Breast epithelium (tissue), 4 donors: ENCODE measurements at regions not wholly inside any gene's neighbourhood (a gene's known extent, or its start where the extent isn't known, plus 50 kb on each side); places are given as distances from the start of the nearest gene placed in this dataset.

Source experiments
- DNase-seq, 2 donors: peaks; one replicate each; pipeline ENCODE4 v3.0.0-alpha.2; 2019; ENCODE audit warnings: low spot score in 2 of 2
- H3K27ac ChIP-seq, 2 donors: fragments of 200-600 bp; sonication (generic) in 1 of 2; one replicate each; pipeline ENCODE4 v1.5.1; 2016 to 2019; ENCODE audit warnings: mild to moderate bottlenecking in 1 of 2
- H3K27me3 ChIP-seq, 2 donors: fragments of 200-600 bp; sonication (generic) in 1 of 2; one replicate each; pipeline versions ENCODE4 v1.5.1 to v1.6.0; 2017 to 2019; ENCODE audit warnings: control low read depth in 1 of 2, mild to moderate bottlenecking in 1 of 2
- H3K36me3 ChIP-seq: fragments of 200-600 bp; one replicate; pipeline ENCODE4 v1.5.1; 2019
- H3K4me1 ChIP-seq, 2 donors: fragments of 200-600 bp; sonication (generic); one replicate each; pipeline ENCODE4 v1.5.1; 2016 to 2019; ENCODE audit warnings: control low read depth in 1 of 2
- H3K4me3 ChIP-seq, 3 donors: fragments of 200-600 bp; sonication (generic); 1 replicate in 2 of 3; 2 replicates in 1 of 3; pipeline ENCODE4 v1.5.1; 2016 to 2019; ENCODE audit warnings: mild to moderate bottlenecking in 3 of 3, moderate library complexity in 2 of 3
- H3K9me3 ChIP-seq, 2 donors: fragments of 200-600 bp; sonication (generic) in 1 of 2; one replicate each; pipeline ENCODE4 v1.5.1; 2016 to 2019; ENCODE audit warnings: control low read depth in 1 of 2
- CTCF ChIP-seq, 3 donors: fragments of 450-650 bp; IDR thresholded peaks; one replicate each; pipeline ENCODE4 v1.5.1; 2016 to 2017; ENCODE audit warnings: antibody characterized with exemption in 3 of 3, mild to moderate bottlenecking in 3 of 3, moderate library complexity in 3 of 3
- POLR2A ChIP-seq: fragments of 450-650 bp; IDR thresholded peaks from one replicate; pipeline ENCODE4 v1.6.1; 2016; ENCODE audit warnings: antibody characterized with exemption, mild to moderate bottlenecking, moderate library complexity
- POLR2AphosphoS5 ChIP-seq, 3 donors: sonication (generic); formaldehyde crosslinking; IDR thresholded peaks; one replicate each; pipeline ENCODE4 v1.6.1; 2017; ENCODE audit warnings: antibody characterized with exemption in 3 of 3
- intact Hi-C: fragments of 100-400 bp; cut with DNase I; formaldehyde crosslinking; loops from one replicate; pipeline ENCODE4 v1.15.1; 2023; ENCODE audit warnings: low total_unique reads

- H3K27me3 ChIP-seq = no peaks in the 10 kb centered on the region
- no peak overlapping the region for H3K4me3 ChIP-seq
- intact Hi-C loops = no loop called here
- H3K27ac ChIP-seq = no peak overlapping the region
- no peaks in the 10 kb centered on the region for H3K9me3 ChIP-seq
- no peak for TF ChIP-seq CTCF (IDR thresholded peaks at IDR 0.05)
- no peak for TF ChIP-seq POLR2A
- TF ChIP-seq POLR2AphosphoS5 (IDR thresholded peaks at IDR 0.05) = no peak
- no peaks in the 10 kb centered on the region for H3K36me3 ChIP-seq
- no peaks in the 10 kb centered on the region for H3K4me1 ChIP-seq
- DNase-seq = no peak
Measured at GRCh38 chr12:123077298-123078119, 73.4 kb downstream of the PITPNM2 start.

GRCh38 chr12:123076604-123077297 is 74.1 kb downstream of the PITPNM2 start:
- H3K9me3 ChIP-seq = no peaks in the 10 kb centered on the region
- no peaks in the 10 kb centered on the region for H3K4me1 ChIP-seq
- intact Hi-C loops = no loop called here
- no peak for DNase-seq
- TF ChIP-seq CTCF (IDR thresholded peaks at IDR 0.05) = no peak
- no peak for TF ChIP-seq POLR2A
- TF ChIP-seq POLR2AphosphoS5 (IDR thresholded peaks at IDR 0.05) = no peak
- no peak overlapping the region for H3K4me3 ChIP-seq
- H3K36me3 ChIP-seq = no peaks in the 10 kb centered on the region
- H3K27ac ChIP-seq = no peak overlapping the region
- no peaks in the 10 kb centered on the region for H3K27me3 ChIP-seq

- H3K4me1 ChIP-seq = no peaks in the 10 kb centered on the region
- H3K36me3 ChIP-seq = no peaks in the 10 kb centered on the region
- no peak for DNase-seq
- no peaks in the 10 kb centered on the region for H3K27me3 ChIP-seq
- no peaks in the 10 kb centered on the region for H3K9me3 ChIP-seq
- intact Hi-C loops = no loop called here
- H3K4me3 ChIP-seq = peak overlapping the region in 1 of 3 donors; percentile 9
- H3K27ac ChIP-seq = no peak overlapping the region
- no peak for TF ChIP-seq CTCF (IDR thresholded peaks at IDR 0.05)
- TF ChIP-seq POLR2AphosphoS5 (IDR thresholded peaks at IDR 0.05) = no peak
- no peak for TF ChIP-seq POLR2A
Measured at GRCh38 chr12:123075646-123076171, 75.2 kb downstream of the PITPNM2 start.

GRCh38 chr12:123075087-123075645 is 75.7 kb downstream of the PITPNM2 start:
- Histone ChIP-seq H3K27ac (no peak overlapping the region), H3K36me3 (no peaks in the 10 kb centered on the region), H3K9me3 (no peaks in the 10 kb centered on the region), H3K4me3 (peak overlapping the region in 1 of 3 donors; percentile 9), H3K27me3 (no peaks in the 10 kb centered on the region), H3K4me1 (no peaks in the 10 kb centered on the region)
- TF ChIP-seq CTCF (IDR thresholded peaks at IDR 0.05) = no peak
- no peak for TF ChIP-seq POLR2AphosphoS5 (IDR thresholded peaks at IDR 0.05)
- no peak for TF ChIP-seq POLR2A
- intact Hi-C loops = no loop called here
- DNase-seq = no peak
